ENCODE measurements at regions not wholly inside any gene's neighbourhood (a gene's known extent, or its start where the extent isn't known, plus 50 kb on each side); places are given as distances from the start of the nearest gene placed in this dataset.

DNA sequence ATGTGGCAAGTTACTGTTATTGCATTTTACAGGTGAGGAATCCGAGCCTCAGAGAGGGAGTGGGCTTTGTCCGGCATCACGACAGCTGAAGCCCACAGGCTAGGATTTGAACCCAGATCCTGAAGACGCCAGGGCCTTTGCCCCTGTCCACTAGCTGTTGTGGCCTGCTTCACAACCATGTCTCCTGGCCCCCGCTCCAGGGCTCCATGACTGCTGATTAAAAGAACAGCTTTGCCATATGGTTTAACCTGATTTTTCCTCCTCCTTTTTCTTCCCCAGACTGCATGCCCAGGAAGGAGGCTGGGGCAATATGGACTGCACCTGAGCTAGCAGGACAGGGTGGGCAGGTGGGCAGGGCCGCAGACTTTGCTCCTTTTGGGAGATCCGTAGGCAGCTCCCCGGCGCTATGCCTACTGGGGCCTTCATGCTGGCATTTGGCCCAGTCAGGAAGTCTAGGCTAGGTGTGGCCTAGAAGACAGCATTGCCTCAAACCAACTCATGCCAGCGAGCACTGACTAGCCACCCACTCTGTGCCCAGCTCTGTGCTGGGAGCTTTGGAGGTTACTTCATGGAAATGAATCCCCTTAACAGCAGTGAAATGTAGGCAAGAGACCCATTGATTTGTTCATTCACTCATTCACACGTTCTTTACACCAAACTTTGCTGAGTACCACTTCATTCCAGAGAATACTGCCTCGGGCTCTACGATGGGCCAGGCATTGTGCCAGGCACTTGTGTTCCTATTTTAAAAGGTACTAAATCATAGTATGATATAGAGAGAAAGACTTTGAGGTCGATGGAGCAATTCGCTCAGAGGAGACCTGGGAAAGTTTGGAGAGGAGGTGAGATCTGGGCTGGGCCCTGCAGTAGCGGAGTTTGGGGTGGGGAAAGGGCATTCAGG lies 94.3 kb upstream of the CPEB4 start:
- H3K9me3 ChIP-seq: no peaks in the 10 kb centered on the region
- intact Hi-C loops (cut with DNase I; ENCODE audit: low total_unique reads) (no loop called here), in situ Hi-C loops (cut with MboI; ENCODE audit: low pct_ligation_motif_present in 1 of 4, low pct_unique_long_range_greater_than_20kb in 1 of 4, low sequenced_read_pairs in 3 of 4) (no loop called here)
- no peak overlapping the region for H3K4me3 ChIP-seq
- H3K27ac ChIP-seq: peak overlapping the region; percentile 73 to 82 (median 74)
- TF ChIP-seq POLR2A (IDR thresholded peaks at IDR 0.05) (peak; percentile 27), EP300 (IDR thresholded peaks at IDR 0.05; ENCODE audit: low read depth) (no peak), POLR2AphosphoS5 (IDR thresholded peaks at IDR 0.05) (peak; percentile 26 to 69 (median 49))
- H3K27me3 ChIP-seq: no peaks in the 10 kb centered on the region
- peak; percentile 91 for DNase-seq
- peaks cover 18 to 33% (median 25%) of the 10 kb centered on the region in 4 donors for H3K4me1 ChIP-seq
- 56 to 67% methylated on average over 4 to 16 of the region's 16 CpGs for WGBS, 2 donors (ENCODE audit: low coverage in 1 of 2)
- no peaks in the 10 kb centered on the region for H3K36me3 ChIP-seq

DNA sequence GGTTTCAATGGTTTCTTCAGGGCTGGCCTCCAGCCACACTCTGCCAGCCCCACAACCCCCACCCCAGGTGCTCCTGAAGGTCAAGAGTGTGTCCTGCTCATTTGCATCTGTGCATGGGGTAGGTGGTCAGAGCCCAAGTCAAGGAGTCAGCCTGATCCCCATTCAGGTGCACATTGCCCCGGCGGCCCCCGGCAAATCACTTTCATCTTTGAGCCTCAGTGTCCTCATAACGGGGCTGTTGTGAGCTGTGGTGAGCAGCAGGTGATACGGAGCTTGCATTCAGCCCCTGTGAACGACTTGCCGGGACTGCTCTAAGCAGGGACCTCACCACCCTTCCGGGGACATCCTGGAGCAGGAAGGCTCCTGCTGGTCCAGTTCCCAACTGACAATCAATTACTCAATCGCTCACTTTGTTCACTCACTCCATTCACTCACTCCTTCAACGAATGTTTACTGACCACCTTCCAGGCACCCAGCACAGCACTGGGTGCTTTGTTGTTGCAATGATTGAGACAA lies 93.2 kb upstream of the CPEB4 start:
- Histone ChIP-seq H3K4me3 (no peak overlapping the region), H3K27ac (peak overlapping the region; percentile 73 to 82 (median 74)), H3K36me3 (no peaks in the 10 kb centered on the region), H3K9me3 (no peaks in the 10 kb centered on the region), H3K4me1 (peaks cover 18 to 33% (median 25%) of the 10 kb centered on the region in 4 donors), H3K27me3 (no peaks in the 10 kb centered on the region)
- intact Hi-C loops (cut with DNase I; ENCODE audit: low total_unique reads): no loop called here
- in situ Hi-C loops (cut with MboI; ENCODE audit: low pct_ligation_motif_present in 1 of 4, low pct_unique_long_range_greater_than_20kb in 1 of 4, low sequenced_read_pairs in 3 of 4): no loop called here
- TF ChIP-seq EP300 (IDR thresholded peaks at IDR 0.05; ENCODE audit: low read depth) (no peak), POLR2AphosphoS5 (IDR thresholded peaks at IDR 0.05) (peak in 1 of 3 donors; percentile 34)
- DNase-seq: peak; percentile 70
- 87% methylated on average over 10 of the region's 10 CpGs; no CpG with 5 or more reads in 1 of the 2 donors for WGBS, 2 donors (ENCODE audit: low coverage in 1 of 2)

DNA sequence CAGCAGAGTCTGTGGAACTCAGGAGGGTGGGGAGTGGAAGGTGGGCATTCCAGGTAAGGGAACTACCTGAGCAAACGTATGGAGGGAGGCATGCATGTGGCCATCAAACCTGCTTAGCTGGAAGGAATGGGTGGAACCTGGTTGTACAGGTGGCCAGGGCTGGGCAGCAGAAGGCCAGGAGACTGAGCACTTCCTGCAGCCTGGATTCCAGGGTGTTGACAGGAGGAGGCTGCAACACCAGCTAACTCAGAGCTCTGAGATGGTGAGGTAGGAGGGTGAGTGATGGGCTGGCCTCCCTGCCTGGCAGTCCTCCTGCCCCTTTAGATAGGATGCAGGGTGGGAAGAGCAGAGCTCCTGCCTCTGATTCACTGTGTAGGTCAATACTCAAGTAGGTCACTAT lies 92.5 kb upstream of the CPEB4 start:
- in situ Hi-C loops (cut with MboI; ENCODE audit: low pct_ligation_motif_present in 1 of 4, low pct_unique_long_range_greater_than_20kb in 1 of 4, low sequenced_read_pairs in 3 of 4): no loop called here
- intact Hi-C loops (cut with DNase I; ENCODE audit: low total_unique reads): no loop called here
- Histone ChIP-seq H3K4me3 (no peak overlapping the region), H3K36me3 (no peaks in the 10 kb centered on the region), H3K27me3 (no peaks in the 10 kb centered on the region), H3K9me3 (no peaks in the 10 kb centered on the region), H3K4me1 (peaks cover 18 to 33% (median 25%) of the 10 kb centered on the region in 4 donors), H3K27ac (peak overlapping the region; percentile 1 to 82 (median 74))
- no peak for TF ChIP-seq EP300 (IDR thresholded peaks at IDR 0.05; ENCODE audit: low read depth)
- peak; percentile 53 for DNase-seq
- WGBS, 2 donors (ENCODE audit: low coverage in 1 of 2): 48% methylated on average over 1 of the region's 1 CpG; no CpG with 5 or more reads in 1 of the 2 donors

DNA sequence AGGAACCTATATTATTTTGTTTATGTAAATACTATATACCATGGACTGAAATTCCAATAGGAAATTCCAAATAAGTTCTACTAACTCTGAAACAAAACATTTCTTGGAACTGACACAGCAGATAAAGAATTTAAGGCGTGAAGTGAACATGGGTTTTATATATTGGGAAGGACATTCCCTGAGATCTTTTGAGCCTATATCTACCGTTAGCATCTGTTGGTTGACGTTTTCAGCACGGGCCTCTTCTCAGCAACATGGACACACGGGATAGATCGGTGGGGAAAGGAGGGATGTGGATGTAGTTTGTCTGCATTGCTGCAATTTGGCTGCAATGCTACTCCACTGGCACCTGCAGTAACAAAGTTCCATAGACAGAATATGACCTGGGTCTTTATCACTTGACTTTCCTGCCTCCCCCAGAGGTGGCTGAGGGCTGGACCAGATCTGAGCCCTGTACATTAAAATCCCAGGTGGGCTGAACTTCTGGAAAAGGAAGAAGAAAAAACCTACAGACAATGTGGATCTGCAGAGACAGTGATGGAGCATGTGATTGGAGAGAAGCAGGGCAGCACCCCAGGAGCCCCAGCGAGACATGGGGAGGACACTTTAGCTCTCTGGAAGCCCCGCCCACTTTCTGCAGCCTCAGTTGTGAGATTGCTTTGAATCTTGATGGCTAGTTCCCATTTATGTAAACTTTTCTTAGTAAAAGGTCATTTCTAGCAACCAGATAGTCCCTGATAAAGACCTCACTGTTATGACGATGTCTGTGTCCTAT lies 91.2 kb upstream of the CPEB4 start:
- no peak overlapping the region for H3K27ac ChIP-seq
- WGBS, 2 donors (ENCODE audit: low coverage in 1 of 2): 74 to 82% methylated on average over 7 to 9 of the region's 9 CpGs
- intact Hi-C loops (cut with DNase I; ENCODE audit: low total_unique reads): no loop called here
- no peaks in the 10 kb centered on the region for H3K27me3 ChIP-seq
- no peak for DNase-seq
- H3K9me3 ChIP-seq: no peaks in the 10 kb centered on the region
- TF ChIP-seq POLR2AphosphoS5 (IDR thresholded peaks at IDR 0.05) (no peak), EP300 (IDR thresholded peaks at IDR 0.05; ENCODE audit: low read depth) (no peak), POLR2A (IDR thresholded peaks at IDR 0.05) (no peak)
- TF ChIP-seq, protein P1, sequence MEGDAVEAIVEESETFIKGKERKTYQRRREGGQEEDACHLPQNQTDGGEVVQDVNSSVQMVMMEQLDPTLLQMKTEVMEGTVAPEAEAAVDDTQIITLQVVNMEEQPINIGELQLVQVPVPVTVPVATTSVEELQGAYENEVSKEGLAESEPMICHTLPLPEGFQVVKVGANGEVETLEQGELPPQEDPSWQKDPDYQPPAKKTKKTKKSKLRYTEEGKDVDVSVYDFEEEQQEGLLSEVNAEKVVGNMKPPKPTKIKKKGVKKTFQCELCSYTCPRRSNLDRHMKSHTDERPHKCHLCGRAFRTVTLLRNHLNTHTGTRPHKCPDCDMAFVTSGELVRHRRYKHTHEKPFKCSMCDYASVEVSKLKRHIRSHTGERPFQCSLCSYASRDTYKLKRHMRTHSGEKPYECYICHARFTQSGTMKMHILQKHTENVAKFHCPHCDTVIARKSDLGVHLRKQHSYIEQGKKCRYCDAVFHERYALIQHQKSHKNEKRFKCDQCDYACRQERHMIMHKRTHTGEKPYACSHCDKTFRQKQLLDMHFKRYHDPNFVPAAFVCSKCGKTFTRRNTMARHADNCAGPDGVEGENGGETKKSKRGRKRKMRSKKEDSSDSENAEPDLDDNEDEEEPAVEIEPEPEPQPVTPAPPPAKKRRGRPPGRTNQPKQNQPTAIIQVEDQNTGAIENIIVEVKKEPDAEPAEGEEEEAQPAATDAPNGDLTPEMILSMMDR (IDR thresholded peaks at IDR 0.05): no peak
- peaks cover 18 to 33% (median 23%) of the 10 kb centered on the region in 4 donors for H3K4me1 ChIP-seq
- no peak overlapping the region for H3K4me3 ChIP-seq
- in situ Hi-C loops (cut with MboI; ENCODE audit: low pct_ligation_motif_present in 1 of 4, low pct_unique_long_range_greater_than_20kb in 1 of 4, low sequenced_read_pairs in 3 of 4): no loop called here
- no peaks in the 10 kb centered on the region for H3K36me3 ChIP-seq

DNA sequence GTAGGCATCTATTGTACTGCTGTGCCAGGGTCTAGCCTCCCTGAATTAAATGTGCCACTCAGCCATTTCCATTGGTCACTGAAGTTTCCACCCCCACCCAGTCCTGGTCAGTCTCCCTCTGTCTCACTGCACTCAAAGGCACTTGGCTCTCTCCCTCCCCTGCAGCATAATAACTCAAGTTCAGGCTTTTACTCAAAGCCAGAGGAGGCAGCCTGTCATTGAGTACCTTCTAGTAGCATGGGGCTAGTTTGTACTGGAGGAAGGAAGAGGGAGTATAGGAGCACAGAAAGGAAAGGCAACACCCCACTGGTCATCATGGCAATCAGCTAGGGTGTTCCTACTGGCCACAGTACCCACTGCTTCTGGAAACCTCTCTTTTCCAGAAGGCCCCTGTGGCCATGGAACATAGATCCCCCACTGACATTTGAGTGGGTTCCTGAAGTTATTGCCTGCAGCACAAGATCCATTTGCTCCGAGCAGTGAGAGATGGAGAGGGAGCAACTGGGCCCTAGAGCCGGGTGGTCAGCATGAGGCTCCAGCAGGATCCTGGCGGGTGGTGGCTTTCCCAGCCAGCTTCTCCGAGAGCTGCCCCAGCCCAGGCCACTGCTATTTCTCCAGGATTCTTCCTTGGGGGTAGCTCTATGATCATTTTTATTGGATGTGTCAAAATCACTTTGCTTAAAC lies 89.9 kb upstream of the CPEB4 start:
- TF ChIP-seq, protein P1 (IDR thresholded peaks at IDR 0.05): no peak
- TF ChIP-seq EP300 (IDR thresholded peaks at IDR 0.05; ENCODE audit: low read depth) (no peak), POLR2AphosphoS5 (IDR thresholded peaks at IDR 0.05) (no peak), POLR2A (IDR thresholded peaks at IDR 0.05) (no peak)
- Histone ChIP-seq H3K27me3 (no peaks in the 10 kb centered on the region), H3K4me3 (no peak overlapping the region), H3K9me3 (no peaks in the 10 kb centered on the region), H3K4me1 (peaks cover 18 to 36% (median 24%) of the 10 kb centered on the region in 4 donors), H3K36me3 (no peaks in the 10 kb centered on the region), H3K27ac (no peak overlapping the region)
- intact Hi-C loops (cut with DNase I; ENCODE audit: low total_unique reads): no loop called here
- in situ Hi-C loops (cut with MboI; ENCODE audit: low pct_ligation_motif_present in 1 of 4, low pct_unique_long_range_greater_than_20kb in 1 of 4, low sequenced_read_pairs in 3 of 4): no loop called here
- WGBS, 2 donors (ENCODE audit: low coverage in 1 of 2): 88 to 100% methylated on average over 2 to 4 of the region's 4 CpGs
- no peak for DNase-seq

Measured in transverse colon (tissue), 4 donors.